Activated T-helper 2 cell treated with anti-CD3 and anti-CD28 coated beads, Interferon-gamma antibody, Interleukin-2, Interleukin-4, amounts not matched to agents 10 μg/mL and 5 μg/mL and 100 μg/mL, durations not matched to agents 14 hours and 24 hours and 36 hours (primary cell): ENCODE measurements at regions not wholly inside any gene's neighbourhood (a gene's known extent, or its start where the extent isn't known, plus 50 kb on each side); places are given as distances from the start of the nearest gene placed in this dataset.

Experiments
- DNase-seq: peaks from one replicate; pipeline ENCODE4 v3.0.0; 2021; ENCODE audit warnings: low spot score
- H3K27ac Mint-ChIP-seq: one replicate; pipeline ENCODE4 v1.8.0; 2021; ENCODE audit warnings: mixed read lengths
- H3K27me3 Mint-ChIP-seq: one replicate; pipeline ENCODE4 v1.8.0; 2021; ENCODE audit warnings: low read depth, mixed read lengths
- H3K36me3 Mint-ChIP-seq: one replicate; pipeline ENCODE4 v1.8.0; 2021; ENCODE audit warnings: low read depth, mixed read lengths
- H3K4me1 Mint-ChIP-seq: one replicate; pipeline ENCODE4 v1.8.0; 2021; ENCODE audit warnings: low read depth, mixed read lengths
- H3K4me3 Mint-ChIP-seq: one replicate; pipeline ENCODE4 v1.8.0; 2021; ENCODE audit warnings: low read depth, mild to moderate bottlenecking, moderate library complexity, mixed read lengths
- H3K9me3 Mint-ChIP-seq: one replicate; pipeline ENCODE4 v1.8.0; 2021; ENCODE audit warnings: mixed read lengths
- intact Hi-C: fragments of 100-400 bp; cut with micrococcal nuclease; formaldehyde crosslinking; loops from one replicate; pipeline ENCODE4 v1.15.1; 2023

- Mint-ChIP-seq H3K27ac (no peak overlapping the region), H3K27me3 (peaks cover 15% of the 10 kb centered on the region), H3K4me3 (no peak overlapping the region)
Observed at GRCh38 chr22:22042009-22042408, 59.4 kb upstream of the TOP3B start.

DNA sequence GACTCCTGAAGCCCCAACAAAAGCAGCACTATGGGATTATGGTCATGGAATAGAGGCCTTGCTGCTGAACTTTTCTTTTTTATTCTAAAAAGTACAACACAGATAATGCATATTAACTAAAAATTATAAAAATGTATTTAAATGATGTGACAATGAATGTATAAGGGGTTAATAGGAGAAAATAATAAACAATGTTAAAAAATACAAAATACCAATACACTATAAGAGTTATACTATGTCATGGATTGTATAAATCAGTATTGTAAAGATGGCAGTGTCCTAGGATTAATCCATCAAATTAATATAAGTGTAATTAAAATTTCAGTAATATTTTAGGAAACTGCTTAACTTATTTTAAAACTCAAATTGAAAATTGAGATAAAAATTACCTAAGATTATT, 58.3 kb upstream of the TOP3B start:
- H3K4me1 Mint-ChIP-seq: peaks cover 5% of the 10 kb centered on the region
- H3K4me3 Mint-ChIP-seq: no peak overlapping the region
- no peaks in the 10 kb centered on the region for H3K9me3 Mint-ChIP-seq
- intact Hi-C loops: no loop called here
- H3K36me3 Mint-ChIP-seq: no peaks in the 10 kb centered on the region
- H3K27me3 Mint-ChIP-seq: peaks cover 11% of the 10 kb centered on the region
- DNase-seq: no peak
- no peak overlapping the region for H3K27ac Mint-ChIP-seq

More at GRCh38 chr22:22042009-22042408, 59.4 kb upstream of the TOP3B start:
- no peaks in the 10 kb centered on the region for H3K36me3 Mint-ChIP-seq
- no peak for DNase-seq
- intact Hi-C loops: no loop called here
- no peaks in the 10 kb centered on the region for H3K9me3 Mint-ChIP-seq
- peaks cover 5% of the 10 kb centered on the region for H3K4me1 Mint-ChIP-seq

DNA sequence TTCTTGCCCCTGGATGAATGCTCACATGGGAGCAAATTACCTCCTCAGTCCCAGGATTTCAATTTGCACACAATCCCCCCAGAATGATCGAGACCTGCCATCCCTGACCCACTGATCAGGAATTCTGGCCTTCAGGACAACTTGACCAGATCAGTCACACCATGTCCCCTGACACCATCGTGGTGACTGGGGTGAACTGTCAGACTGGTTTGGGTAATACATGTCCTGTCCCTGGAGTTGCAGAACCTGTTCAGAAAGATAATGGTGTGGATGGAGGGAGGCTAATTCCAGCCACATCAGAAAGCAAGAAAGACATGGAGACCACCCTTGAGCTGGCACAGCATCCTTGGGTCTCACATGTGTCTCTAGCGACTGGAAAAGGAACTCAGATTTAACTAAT, 57.9 kb upstream of the TOP3B start:
- Mint-ChIP-seq H3K9me3 (no peaks in the 10 kb centered on the region), H3K27ac (no peak overlapping the region), H3K27me3 (peaks cover 13% of the 10 kb centered on the region), H3K4me3 (no peak overlapping the region), H3K36me3 (no peaks in the 10 kb centered on the region), H3K4me1 (peaks cover 5% of the 10 kb centered on the region)
- intact Hi-C loops: no loop called here
- DNase-seq: no peak

- Mint-ChIP-seq H3K4me3 (no peak overlapping the region), H3K4me1 (peaks cover 5% of the 10 kb centered on the region), H3K9me3 (no peaks in the 10 kb centered on the region), H3K27ac (no peak overlapping the region), H3K36me3 (no peaks in the 10 kb centered on the region), H3K27me3 (peaks cover 13% of the 10 kb centered on the region)
- no peak for DNase-seq
- intact Hi-C loops: no loop called here
Observed at GRCh38 chr22:22039286-22040074, 56.9 kb upstream of the TOP3B start.

DNA sequence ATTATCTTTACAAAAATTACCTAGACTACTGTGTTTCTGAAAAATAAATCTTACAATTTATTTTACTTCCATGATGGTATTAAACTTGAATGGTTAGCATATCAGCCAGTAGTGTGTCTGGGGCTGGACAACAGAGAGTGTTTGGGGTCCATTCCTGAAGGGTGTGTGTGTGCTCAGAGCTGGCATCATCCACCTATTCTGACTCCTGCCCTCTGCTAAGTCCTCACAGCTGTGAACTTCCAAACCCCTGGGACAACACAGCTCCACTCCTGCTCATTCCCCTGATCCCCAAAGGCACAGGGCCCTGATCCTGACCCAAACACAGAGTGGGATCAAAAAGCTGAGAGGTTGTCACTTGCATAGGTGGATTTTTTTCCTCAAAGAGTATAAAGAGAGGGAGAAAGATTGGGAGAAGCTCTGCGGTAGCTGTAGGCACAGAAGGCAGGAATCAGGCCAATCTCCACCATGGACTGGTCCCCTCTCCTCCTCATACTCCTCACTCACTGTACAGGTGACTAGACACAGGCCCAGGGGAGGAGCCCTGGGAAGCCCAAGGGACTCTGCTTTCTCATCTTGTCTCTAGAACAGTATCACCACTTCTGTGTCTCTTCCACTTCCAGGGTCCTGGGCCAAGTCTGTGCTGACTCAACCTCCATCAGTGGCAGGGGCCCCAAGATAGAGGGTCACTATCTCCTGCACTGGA, 55.7 kb upstream of the TOP3B start:
- peaks cover 5% of the 10 kb centered on the region for H3K4me1 Mint-ChIP-seq
- DNase-seq: no peak
- H3K36me3 Mint-ChIP-seq: no peaks in the 10 kb centered on the region
- intact Hi-C loops: no loop called here
- H3K27ac Mint-ChIP-seq: no peak overlapping the region
- H3K4me3 Mint-ChIP-seq: no peak overlapping the region
- no peaks in the 10 kb centered on the region for H3K9me3 Mint-ChIP-seq
- H3K27me3 Mint-ChIP-seq: peaks cover 17% of the 10 kb centered on the region

DNA sequence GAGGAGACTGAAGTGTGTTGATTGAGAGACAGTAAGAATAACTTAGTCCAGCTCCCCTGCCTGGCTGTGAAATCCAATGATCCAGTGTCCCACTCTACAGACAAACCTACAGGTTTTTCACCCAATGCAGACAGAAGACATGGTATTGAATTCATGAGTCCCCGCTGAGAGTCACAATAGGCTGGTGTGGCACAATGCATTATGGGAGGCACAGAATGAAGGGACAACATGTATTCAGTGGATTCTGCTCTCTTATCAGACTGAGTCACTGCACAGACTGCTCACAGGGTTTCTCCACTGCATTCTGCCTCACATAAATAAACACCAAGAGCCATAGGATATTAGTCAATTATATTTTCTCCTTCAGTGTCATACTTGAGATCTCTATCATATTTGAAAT, 55.2 kb upstream of the TOP3B start:
- H3K27me3 Mint-ChIP-seq: peaks cover 18% of the 10 kb centered on the region
- no peak overlapping the region for H3K27ac Mint-ChIP-seq
- H3K4me3 Mint-ChIP-seq: no peak overlapping the region
- no peak for DNase-seq
- H3K9me3 Mint-ChIP-seq: no peaks in the 10 kb centered on the region
- peaks cover 5% of the 10 kb centered on the region for H3K4me1 Mint-ChIP-seq
- no peaks in the 10 kb centered on the region for H3K36me3 Mint-ChIP-seq
- intact Hi-C loops: no loop called here

GRCh38 chr22:22037229-22037628, 54.6 kb upstream of the TOP3B start:
- Mint-ChIP-seq H3K4me3 (no peak overlapping the region), H3K27ac (no peak overlapping the region)

DNA sequence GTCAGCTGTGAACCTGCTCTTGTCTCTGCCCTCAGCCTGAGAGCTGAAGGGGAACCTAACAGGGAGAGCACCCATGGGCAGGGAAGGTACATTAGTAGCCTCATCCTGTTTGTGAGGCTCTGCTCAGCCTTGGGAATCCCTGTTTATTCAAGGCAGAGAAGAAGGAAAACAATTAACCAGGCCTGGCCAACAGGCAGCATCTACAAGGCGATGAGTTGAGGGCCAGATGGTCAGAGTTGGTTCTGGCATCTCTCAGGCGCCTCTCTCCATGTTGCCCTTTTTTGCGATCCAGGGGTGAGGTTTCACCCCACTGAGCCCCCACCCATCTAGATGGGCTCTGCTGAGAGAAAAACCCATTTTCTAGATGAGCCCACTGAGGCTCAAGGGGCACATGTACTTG, 54.0 kb upstream of the TOP3B start:
- Mint-ChIP-seq H3K4me1 (peaks cover under 1% of the 10 kb centered on the region), H3K36me3 (no peaks in the 10 kb centered on the region), H3K27me3 (peaks cover 14% of the 10 kb centered on the region), H3K27ac (no peak overlapping the region), H3K4me3 (no peak overlapping the region), H3K9me3 (no peaks in the 10 kb centered on the region)
- DNase-seq: no peak
- intact Hi-C loops: no loop called here

More at GRCh38 chr22:22037229-22037628, 54.6 kb upstream of the TOP3B start:
- no peaks in the 10 kb centered on the region for H3K9me3 Mint-ChIP-seq
- H3K27me3 Mint-ChIP-seq: peaks cover 18% of the 10 kb centered on the region
- no peak for DNase-seq
- intact Hi-C loops: no loop called here
- H3K4me1 Mint-ChIP-seq: peaks cover 5% of the 10 kb centered on the region
- no peaks in the 10 kb centered on the region for H3K36me3 Mint-ChIP-seq

- intact Hi-C loops: no loop called here
- H3K4me1 Mint-ChIP-seq: no peaks in the 10 kb centered on the region
- no peaks in the 10 kb centered on the region for H3K36me3 Mint-ChIP-seq
- no peak overlapping the region for H3K4me3 Mint-ChIP-seq
- H3K27me3 Mint-ChIP-seq: peaks cover 14% of the 10 kb centered on the region
- no peak overlapping the region for H3K27ac Mint-ChIP-seq
- DNase-seq: no peak
- H3K9me3 Mint-ChIP-seq: no peaks in the 10 kb centered on the region
Observed at GRCh38 chr22:22035771-22036314, 53.3 kb upstream of the TOP3B start.

DNA sequence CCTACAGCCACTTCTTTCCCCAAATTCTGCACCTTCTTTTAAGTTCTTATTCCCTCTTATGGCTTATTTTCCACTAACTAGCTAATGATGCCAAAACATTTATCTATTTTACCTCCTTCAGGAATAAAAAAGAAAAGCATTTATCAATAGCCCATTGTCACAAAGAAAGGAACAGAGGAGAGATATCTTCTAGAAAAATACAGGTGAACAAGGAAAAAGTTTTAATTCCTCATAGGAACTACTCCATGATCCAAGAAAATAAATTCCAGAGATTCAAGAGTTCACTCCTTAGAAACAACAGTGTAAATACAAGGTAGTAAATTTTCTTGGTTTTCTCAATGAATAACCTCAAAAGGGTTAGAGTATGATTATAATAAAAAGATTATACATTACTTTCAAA, 52.6 kb upstream of the TOP3B start:
- no peak for DNase-seq
- H3K36me3 Mint-ChIP-seq: no peaks in the 10 kb centered on the region
- no peak overlapping the region for H3K27ac Mint-ChIP-seq
- no peak overlapping the region for H3K4me3 Mint-ChIP-seq
- intact Hi-C loops: no loop called here
- H3K9me3 Mint-ChIP-seq: no peaks in the 10 kb centered on the region
- H3K4me1 Mint-ChIP-seq: no peaks in the 10 kb centered on the region
- H3K27me3 Mint-ChIP-seq: peaks cover 12% of the 10 kb centered on the region

DNA sequence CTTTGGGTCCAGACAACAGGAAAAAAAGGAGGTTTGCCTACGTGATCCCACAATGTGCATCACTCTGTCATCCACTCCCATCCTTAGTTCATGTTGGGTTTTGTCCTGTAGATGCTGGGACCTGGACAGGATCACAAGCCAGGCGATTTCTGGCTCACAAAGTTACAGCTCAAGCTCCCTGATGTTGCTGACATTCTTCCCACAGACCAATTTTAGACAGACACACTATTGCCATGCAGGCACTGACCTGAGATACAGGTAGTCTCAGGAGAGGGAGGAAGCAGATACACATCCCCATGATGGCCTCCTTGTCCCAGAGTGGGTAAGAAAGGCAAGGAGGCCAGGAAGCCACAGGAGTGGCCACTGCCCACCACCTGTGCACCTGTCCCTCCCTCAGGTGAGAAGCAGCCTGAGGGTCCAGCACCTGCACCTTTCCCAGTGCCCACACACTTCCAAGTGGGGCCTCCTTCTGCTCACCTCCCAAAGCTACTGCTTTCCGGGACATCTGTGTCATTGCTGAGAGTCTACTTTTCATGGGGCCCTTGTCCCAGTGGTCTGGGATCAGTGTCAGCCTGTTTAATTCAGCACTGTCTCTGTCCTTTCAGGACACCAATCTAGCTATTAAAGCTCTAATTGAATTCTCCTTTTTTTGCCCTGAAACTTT, 52.0 kb upstream of the TOP3B start:
- no peak overlapping the region for H3K4me3 Mint-ChIP-seq
- H3K4me1 Mint-ChIP-seq: no peaks in the 10 kb centered on the region
- intact Hi-C loops: no loop called here
- no peak for DNase-seq
- no peaks in the 10 kb centered on the region for H3K9me3 Mint-ChIP-seq
- H3K27ac Mint-ChIP-seq: no peak overlapping the region
- no peaks in the 10 kb centered on the region for H3K36me3 Mint-ChIP-seq
- H3K27me3 Mint-ChIP-seq: peaks cover 12% of the 10 kb centered on the region

DNA sequence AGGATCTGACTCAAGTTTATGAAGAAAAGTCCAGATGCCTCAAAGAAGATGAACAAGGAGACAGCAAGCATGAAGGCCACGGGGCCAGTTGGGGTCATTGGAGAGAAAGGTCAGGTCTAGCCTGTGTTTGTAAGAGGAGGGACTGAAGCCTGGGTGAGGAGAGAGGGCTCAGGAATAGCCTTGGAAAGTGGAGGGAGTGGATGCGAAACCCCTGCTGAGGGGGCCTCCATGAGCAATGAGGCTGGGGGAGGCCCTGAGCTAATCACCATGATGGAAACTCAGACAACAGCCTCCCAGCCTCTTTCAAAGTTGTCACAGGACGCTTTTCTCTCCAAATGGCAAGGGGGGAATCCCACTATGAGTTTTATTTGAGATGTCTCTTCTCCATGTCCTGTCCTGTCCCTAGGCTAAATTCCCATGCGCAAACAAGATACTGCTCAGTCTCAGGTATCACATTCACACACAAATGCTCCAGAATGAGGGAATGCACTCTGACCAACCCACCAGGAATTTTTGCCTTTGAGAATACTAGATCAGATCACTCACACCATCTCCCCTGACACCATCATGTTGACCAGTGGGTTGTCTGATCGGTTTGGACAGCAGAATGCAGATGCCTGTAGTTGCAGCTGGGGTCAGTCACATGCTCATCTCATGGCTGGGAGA, 51.3 kb upstream of the TOP3B start:
- H3K4me3 Mint-ChIP-seq: no peak overlapping the region
- no peak for DNase-seq
- intact Hi-C loops: no loop called here

More for the DNA sequence above, 51.3 kb upstream of the TOP3B start:
- Mint-ChIP-seq H3K27me3 (peaks cover 10% of the 10 kb centered on the region), H3K27ac (no peak overlapping the region), H3K4me1 (no peaks in the 10 kb centered on the region), H3K36me3 (no peaks in the 10 kb centered on the region), H3K9me3 (no peaks in the 10 kb centered on the region)
